Gastroesophageal sphincter (tissue), 3 donors: ENCODE measurements at regions not wholly inside any gene's neighbourhood (a gene's known extent, or its start where the extent isn't known, plus 50 kb on each side); places are given as distances from the start of the nearest gene placed in this dataset.

Source experiments
- POLR2A ChIP-seq, 2 donors: fragments of 450-650 bp; IDR thresholded peaks; one replicate each; pipeline ENCODE4 v1.6.1; 2017; ENCODE audit warnings: antibody characterized with exemption in 2 of 2, mild to moderate bottlenecking in 2 of 2, moderate library complexity in 1 of 2
- POLR2AphosphoS5 ChIP-seq: sonication (generic); formaldehyde crosslinking; IDR thresholded peaks from one replicate; pipeline ENCODE4 v1.6.1; 2017; ENCODE audit warnings: antibody characterized with exemption
- TF ChIP-seq, protein P1 (sequence below), 4 experiments: fragments of 200-600 bp in 2 of 4; fragments of 450-650 bp in 2 of 4; sonication (generic) in 1 of 4; IDR thresholded peaks; one replicate each; pipeline ENCODE4 v1.5.1; 2017 to 2019; ENCODE audit warnings: antibody characterized with exemption in 4 of 4, mild to moderate bottlenecking in 2 of 4, moderate library complexity in 2 of 4

GRCh38 chr2:162912787-162913186 is 74.2 kb upstream of the KCNH7 start:
- TF ChIP-seq, protein P1, sequence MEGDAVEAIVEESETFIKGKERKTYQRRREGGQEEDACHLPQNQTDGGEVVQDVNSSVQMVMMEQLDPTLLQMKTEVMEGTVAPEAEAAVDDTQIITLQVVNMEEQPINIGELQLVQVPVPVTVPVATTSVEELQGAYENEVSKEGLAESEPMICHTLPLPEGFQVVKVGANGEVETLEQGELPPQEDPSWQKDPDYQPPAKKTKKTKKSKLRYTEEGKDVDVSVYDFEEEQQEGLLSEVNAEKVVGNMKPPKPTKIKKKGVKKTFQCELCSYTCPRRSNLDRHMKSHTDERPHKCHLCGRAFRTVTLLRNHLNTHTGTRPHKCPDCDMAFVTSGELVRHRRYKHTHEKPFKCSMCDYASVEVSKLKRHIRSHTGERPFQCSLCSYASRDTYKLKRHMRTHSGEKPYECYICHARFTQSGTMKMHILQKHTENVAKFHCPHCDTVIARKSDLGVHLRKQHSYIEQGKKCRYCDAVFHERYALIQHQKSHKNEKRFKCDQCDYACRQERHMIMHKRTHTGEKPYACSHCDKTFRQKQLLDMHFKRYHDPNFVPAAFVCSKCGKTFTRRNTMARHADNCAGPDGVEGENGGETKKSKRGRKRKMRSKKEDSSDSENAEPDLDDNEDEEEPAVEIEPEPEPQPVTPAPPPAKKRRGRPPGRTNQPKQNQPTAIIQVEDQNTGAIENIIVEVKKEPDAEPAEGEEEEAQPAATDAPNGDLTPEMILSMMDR (IDR thresholded peaks at IDR 0.05): no peak
- TF ChIP-seq POLR2A (IDR thresholded peaks at IDR 0.05): no peak
- no peak for TF ChIP-seq POLR2AphosphoS5
